ENCODE measurements at regions not wholly inside any gene's neighbourhood (a gene's known extent, or its start where the extent isn't known, plus 50 kb on each side); places are given as distances from the start of the nearest gene placed in this dataset.

DNA sequence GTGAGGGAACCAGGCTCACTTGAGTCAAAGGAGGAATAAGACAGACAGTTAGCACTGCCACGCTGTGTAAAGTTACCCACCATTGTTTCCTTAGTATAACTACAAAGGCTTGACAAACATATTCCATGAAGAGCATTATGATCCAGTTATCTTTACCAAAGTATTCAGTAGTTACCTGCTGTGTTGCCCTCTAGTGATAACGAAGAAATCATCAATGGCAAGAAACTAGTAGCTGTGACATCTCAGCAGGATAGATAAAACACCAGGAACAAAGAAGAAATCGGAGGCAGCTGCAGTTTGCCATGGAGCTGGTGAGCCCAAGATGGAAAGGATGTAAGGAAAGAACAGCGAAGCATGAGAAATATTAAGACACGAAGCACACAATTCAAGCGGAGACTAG is 215.3 kb upstream of the FSHR start:
- DNase-seq (ENCODE audit: low read depth): no peak
- TF ChIP-seq, protein P1, sequence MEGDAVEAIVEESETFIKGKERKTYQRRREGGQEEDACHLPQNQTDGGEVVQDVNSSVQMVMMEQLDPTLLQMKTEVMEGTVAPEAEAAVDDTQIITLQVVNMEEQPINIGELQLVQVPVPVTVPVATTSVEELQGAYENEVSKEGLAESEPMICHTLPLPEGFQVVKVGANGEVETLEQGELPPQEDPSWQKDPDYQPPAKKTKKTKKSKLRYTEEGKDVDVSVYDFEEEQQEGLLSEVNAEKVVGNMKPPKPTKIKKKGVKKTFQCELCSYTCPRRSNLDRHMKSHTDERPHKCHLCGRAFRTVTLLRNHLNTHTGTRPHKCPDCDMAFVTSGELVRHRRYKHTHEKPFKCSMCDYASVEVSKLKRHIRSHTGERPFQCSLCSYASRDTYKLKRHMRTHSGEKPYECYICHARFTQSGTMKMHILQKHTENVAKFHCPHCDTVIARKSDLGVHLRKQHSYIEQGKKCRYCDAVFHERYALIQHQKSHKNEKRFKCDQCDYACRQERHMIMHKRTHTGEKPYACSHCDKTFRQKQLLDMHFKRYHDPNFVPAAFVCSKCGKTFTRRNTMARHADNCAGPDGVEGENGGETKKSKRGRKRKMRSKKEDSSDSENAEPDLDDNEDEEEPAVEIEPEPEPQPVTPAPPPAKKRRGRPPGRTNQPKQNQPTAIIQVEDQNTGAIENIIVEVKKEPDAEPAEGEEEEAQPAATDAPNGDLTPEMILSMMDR (IDR thresholded peaks at IDR 0.05; ENCODE audit: insufficient read depth, low read depth, low read length, missing control alignments): no peak
- no peak overlapping the region for H3K4me3 ChIP-seq (ENCODE audit: low read depth, low read length)

DNA sequence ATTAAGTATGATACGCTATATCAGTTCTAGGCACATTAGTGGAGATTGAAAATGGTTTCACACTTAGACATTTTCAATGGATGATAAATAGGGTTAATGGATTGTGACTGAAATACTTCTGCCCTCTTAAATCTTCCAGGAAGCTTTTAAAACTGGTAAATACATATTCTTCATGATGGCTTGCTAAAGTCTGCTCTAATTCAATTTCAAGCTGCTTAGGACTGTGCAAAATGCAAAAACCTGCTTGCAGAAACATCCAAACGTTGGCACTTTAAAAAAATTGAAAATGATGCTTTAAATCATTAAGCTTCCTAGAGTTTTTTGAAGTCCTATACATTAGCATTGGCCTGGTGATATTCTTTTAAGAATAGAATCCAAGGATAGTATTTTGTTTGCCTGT is 214.8 kb upstream of the FSHR start:
- H3K4me3 ChIP-seq (ENCODE audit: low read depth, low read length): no peak overlapping the region
- DNase-seq (ENCODE audit: low read depth): no peak
- TF ChIP-seq, protein P1 (IDR thresholded peaks at IDR 0.05; ENCODE audit: insufficient read depth, low read depth, low read length, missing control alignments): no peak

DNA sequence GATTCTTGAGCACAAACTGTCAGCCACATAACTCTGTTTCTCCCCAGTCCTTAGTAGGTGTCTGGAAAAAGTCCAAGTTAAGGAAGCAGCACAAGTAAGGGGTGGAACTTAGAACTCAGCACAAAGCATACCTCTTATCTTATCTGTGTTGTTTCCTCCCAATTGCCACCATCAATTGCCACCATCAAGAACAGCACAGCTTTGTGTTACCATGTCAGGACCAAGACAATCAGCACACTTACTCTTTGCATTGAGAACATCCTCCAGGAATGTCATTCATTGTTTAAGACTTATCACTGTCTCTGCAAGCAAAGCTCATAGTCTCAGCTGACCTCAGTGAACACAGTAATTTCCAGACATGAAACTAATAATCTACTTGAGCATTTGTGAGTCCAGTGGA is 212.7 kb upstream of the FSHR start:
- no peak for DNase-seq (ENCODE audit: low read depth)
- no peak overlapping the region for H3K4me3 ChIP-seq (ENCODE audit: low read depth, low read length)
- TF ChIP-seq, protein P1 (IDR thresholded peaks at IDR 0.05; ENCODE audit: insufficient read depth, low read depth, low read length, missing control alignments): no peak

DNA sequence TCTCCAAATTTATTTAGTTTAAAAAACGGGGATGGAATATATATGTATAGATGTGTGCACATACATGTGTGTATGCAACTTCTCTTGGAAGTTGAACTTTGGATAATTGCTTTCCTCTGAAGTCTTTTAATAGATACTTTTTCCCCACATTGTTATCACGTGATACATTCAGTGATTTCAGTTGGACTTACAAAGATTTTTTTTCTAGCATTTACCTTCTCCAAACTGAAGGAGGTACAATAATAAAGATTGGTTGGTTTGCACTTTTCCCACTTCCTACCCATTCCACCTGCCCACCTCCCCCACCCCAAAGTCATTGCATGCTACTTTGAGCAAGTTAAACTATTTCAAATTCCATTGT is 206.1 kb upstream of the FSHR start:
- TF ChIP-seq, protein P1 (IDR thresholded peaks at IDR 0.05; ENCODE audit: insufficient read depth, low read depth, low read length, missing control alignments): no peak
- H3K4me3 ChIP-seq (ENCODE audit: low read depth, low read length): no peak overlapping the region
- DNase-seq (ENCODE audit: low read depth): no peak

DNA sequence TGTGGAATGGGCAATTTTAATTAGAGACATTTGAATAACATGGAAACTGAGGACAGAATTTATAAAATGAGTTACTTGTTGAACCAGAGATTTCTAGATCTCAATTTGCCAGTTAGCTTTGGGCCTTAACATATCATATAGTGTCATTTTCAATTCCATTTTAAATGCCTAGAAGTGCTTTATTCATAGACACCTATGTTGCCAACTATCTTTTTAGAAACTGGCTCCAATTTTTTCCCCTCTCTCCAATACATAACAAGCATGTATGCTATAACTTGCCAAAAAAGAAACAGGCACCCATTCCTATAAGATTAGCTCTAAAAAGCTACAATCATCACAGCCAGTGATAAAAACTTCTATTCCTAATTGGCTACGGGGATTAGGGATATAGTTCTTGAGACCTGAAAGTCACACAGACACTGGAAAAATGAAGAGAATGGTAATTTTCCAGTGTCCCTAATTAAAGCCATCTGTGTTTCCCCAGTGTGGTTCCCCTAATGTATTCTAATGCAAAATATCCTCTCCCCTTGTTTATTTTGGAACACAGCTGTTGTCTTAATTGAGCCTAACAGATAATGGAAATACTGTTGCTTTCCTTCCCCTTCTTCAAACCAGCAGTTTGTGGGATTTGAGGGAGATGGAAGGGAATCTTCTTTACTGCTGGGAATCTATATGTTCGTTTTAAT is 205.5 kb upstream of the FSHR start:
- TF ChIP-seq, protein P1 (IDR thresholded peaks at IDR 0.05; ENCODE audit: insufficient read depth, low read depth, low read length, missing control alignments): no peak
- H3K4me3 ChIP-seq (ENCODE audit: low read depth, low read length): no peak overlapping the region
- DNase-seq (ENCODE audit: low read depth): no peak

DNA sequence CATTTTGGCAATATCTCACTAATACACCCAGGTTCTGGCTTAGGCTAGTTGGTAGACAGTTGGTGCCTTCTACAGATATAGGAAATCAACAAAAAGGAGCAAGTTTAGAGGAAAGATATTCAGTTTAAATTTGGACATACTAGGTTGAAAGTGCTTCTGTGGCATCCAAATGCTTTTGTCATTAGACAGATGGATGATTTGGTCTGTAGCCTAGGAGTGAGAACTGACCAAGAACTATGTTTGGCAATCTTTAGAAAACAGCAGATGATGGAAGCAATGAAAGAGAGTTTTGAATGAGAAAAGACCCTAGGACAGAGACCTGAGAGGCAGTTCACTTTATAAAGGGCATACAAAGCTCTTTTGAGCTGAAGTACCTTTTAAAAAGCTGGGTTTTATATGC is 201.3 kb upstream of the FSHR start:
- no peak overlapping the region for H3K4me3 ChIP-seq (ENCODE audit: low read depth, low read length)
- no peak for DNase-seq (ENCODE audit: low read depth)
- TF ChIP-seq, protein P1 (IDR thresholded peaks at IDR 0.05; ENCODE audit: insufficient read depth, low read depth, low read length, missing control alignments): no peak

DNA sequence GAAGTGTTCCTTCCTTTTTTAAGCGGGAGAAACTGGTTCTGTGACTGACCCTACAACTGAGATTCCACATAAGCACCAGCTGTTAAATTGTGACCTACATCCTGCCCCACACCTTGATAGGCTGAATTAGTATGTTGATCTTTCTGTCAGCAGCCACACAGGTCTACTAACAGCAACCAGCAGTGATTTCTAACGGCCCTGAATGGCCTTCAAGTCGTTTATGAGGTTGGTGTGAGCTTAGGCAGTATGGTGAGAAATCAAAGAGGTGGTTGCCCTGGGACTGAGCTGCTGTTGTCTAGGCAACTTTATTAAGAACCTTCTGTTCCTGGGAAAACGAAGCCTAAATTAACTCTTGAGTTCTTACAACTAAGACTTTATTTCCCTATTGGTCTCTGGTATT is 197.2 kb upstream of the FSHR start:
- no peak overlapping the region for H3K4me3 ChIP-seq (ENCODE audit: low read depth, low read length)
- DNase-seq (ENCODE audit: low read depth): no peak
- TF ChIP-seq, protein P1 (IDR thresholded peaks at IDR 0.05; ENCODE audit: insufficient read depth, low read depth, low read length, missing control alignments): no peak
